Eye (tissue), 1 donor: ENCODE measurements at regions not wholly inside any gene's neighbourhood (a gene's known extent, or its start where the extent isn't known, plus 50 kb on each side); places are given as distances from the start of the nearest gene placed in this dataset.

Experiments used
- DNase-seq: peaks from one replicate; pipeline ENCODE4 v3.0.0-alpha.2; 2015

DNA sequence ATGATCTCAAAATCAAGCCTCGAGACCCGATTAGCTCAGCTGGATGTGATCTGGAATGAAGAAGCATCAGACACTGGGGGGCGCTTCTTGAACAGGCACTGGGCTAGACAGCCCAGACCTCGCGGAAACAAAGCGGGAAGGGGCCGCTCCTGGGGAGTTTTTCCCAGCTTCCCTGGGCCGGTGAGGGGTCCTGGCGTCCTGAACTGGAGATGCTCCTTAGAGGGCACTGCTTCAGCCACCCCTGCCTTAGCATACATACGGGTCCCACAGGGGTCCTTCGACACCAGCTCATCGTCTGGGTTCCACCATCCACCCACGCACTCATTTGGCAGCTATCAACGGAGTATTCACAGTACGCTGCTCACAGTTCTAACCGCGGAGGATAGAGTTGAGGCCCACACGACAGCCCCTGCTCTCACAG lies 146.7 kb downstream of the TSN start:
- no peak for DNase-seq

DNA sequence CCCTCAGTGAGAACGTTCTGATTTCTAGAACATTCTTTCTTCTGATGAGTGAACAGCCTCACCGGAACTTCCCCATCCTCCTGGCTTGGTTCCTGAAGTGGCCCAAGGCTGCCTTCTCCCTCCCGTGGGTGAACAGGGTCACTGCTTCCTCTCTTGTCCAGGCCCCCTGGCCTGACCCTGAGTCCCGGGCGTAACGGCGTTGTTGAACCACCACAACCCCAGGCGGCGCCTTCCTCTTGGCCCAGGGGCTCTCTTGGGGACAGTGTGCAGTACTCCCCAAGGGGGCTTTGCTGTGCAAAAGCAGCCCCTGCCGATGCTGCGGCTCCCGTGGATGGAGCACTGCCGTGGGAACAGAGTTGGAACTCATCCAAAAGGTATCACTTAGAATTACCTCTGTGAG lies 147.2 kb downstream of the TSN start:
- no peak for DNase-seq

DNA sequence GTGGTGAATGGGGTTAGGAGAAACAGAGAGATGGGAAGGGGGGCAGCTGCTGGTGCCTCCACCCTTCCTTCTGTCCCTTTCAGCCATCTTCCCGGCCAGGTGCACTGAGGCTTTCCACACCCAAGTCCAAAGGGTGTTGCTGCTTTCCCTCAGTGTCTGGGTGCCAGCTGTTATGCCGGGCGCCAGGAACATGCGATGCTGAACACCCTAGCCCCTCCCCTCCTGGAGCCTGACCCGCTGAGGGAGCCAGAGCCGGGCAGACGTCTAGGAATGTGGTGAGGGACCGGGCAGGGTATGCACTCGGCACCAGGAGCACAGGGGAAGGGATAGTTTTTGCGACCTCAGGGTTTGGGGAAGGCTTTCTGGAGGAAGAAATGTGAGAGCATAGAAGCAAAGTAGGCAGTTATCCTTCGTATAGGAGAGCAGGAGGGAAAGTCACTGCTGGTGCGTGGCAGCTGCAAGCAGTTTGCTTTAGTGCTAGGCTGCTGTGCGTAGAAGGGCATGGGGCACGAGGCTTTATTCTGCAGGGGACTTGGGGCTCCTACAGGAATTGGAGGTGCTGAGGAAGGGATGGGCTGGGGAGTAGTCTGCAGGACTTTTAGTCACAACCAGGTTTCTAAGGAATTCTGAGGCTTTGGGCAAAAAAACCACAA lies 147.7 kb downstream of the TSN start:
- DNase-seq = peak; percentile 54

DNA sequence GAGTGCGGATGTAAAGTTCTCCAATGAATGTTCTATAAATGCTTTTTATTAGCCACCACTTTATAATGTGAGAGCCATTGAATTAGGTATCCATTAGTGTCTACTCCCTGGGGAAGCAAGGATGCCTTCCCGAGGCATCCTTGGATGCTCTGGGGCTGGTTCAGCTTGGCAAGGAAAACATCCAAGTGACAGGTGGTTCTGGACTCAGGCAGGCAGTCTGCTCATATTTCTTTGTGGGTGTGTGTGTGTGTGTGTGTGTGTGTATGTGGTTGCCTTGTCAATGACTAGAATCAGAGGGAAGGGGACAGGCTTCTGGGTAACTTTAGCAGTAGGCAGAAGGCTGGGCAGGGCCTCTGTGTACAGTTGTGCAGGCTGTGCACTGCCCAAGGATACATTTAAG lies 149.2 kb downstream of the TSN start:
- no peak for DNase-seq

DNA sequence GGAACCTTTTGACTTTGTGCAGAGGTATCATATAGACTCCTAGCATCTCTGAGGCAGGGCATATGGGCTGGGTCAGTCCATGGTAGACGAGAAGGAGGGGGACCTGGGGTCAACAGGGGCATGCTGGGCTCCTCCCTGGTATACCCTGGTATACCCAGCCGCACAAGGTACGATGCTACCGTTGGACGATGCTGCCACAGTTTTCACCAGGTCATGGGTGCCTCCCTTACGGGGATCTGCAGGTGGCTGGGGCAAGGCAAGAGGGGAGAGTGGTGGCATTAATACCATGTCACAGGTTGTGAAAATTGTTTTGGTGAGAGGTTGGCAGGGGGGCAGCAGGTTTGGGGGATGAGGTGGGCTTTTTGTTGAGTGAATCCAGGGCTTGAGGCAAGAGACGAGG lies 149.8 kb downstream of the TSN start:
- no peak for DNase-seq

DNA sequence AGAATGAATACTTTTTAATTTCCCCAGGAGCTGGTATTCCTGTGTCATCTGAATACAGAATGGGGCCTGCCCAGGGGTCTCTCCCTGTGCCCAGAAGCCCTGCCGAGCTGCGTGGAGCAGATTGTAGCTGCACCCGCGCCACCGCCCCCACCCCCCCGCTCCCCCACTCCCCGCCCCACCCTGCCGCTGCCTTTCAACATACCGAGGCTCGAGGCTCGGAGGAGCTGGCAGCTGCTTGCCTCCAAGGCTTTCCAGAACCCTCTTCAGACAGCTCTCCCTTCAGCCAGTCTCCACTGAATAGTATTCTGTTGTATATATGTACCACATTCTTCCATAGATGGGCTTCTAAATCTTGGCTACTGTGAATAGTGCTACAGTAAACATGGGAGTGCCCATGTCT lies 150.7 kb downstream of the TSN start:
- DNase-seq = no peak

DNA sequence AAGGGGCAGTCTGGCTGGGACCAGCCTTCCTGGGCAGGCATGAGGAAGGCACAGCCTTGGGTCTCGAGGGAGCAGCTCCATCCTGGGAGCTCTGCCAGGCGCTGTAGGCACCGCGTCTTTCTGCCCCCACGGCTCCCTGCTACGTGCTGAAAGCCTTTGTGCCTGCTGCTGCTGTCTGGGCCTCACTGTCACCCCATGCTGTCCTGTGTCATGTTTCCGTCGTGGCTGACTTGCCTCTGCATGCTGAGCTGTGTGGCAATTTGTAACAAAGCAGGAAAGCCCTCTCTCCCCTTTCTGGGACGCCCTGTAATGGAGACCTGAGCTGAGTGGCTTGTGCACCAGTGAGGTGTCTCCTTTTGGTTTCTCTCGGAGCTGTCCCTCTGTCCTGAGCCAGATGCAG lies 152.5 kb downstream of the TSN start:
- DNase-seq = peak; percentile 66

DNA sequence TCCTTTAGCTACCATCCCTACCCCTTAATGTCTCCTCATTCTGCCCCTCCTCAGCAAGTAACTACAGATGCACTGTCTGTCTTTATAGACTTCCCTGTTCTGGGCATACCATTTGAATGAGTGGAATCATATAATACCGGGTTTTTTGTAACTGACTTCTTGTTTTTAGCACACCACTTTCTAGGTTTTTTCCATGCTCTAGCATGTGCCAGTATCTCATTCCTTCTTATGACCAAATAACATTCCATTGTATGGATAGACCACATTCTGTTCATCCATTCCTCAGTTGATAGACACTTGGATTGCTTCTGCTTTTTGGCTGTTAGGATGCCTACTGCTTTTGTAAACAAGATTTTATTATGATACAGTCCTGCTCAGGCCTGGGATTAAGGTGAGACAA lies 154.7 kb downstream of the TSN start:
- DNase-seq = no peak

DNA sequence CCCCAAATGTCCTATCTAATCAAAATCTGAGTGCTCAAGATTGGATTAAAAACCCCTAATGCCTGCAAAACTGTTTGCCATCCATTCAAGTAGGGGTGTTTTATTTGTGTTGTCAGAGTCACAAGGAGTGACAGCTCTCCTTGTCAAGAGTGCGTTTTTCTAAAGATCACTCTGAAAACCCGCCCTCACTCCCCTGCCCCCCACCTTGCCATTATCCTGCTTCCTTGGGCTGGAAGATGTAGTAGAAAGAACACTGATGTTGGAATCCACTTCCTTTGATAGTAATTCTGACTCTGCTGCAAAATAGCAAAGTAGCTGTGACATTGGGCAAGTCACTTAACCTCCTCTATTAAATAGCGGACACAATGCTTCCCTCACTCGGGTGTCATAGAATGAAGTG lies 155.6 kb downstream of the TSN start:
- DNase-seq = peak; percentile 25

DNA sequence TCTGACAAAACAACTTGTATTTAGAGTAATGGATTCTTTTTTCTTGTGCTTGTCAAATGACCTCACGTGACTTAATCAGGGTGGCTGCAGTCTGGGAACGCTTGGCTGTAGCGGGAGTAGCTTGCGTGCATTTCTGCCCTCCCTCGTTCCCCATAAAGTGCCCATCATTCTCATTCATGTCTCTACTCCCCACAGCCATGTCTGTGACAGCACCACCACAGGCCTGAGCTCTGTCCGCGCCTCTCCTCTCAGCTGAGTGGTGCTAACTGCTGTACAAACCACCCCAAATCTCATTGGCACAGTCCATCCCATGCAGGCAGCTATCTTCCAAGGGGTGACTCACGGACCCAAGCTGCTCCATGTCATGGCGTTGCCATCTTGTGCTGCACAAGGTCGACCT lies 161.7 kb downstream of the TSN start:
- DNase-seq = no peak

DNA sequence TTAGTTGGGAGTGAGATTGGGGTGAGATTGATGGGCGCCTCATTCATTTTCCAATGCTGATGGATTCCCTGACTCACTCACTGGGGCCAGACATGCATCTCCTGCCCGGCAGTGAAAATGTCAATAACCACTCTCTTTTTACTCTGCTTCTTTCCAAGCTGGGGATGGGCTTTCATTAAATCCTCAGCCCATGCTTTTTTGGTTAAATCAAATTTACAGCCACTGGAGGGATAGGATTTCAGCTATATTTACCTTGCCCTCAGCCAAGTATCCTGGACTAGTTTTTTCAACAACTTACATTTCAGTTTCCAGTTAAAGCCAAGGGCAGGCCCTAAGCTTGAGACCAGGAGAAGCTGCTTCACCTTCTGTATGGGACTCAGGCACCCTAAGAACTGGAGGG lies 162.8 kb downstream of the TSN start:
- no peak for DNase-seq

DNA sequence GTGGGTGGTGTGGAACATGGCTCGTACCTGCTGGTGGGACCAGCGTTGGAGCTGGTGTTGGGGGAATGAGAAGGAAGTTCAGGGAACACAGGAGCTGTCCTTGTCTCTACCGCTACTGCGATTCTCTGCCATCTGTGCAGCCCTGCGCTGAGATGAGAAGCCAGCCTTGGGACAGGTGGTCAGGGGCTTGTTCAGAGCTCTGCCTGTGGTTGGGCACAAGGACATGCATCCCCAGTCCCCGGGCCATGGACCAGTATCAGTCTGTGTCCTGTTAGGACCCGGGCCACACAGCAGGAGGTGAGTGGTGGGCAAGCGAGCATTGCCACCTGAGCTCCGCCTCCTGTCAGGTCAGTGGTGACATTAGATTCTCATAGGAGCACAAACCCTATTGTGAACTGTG lies 164.4 kb downstream of the TSN start:
- no peak for DNase-seq

DNA sequence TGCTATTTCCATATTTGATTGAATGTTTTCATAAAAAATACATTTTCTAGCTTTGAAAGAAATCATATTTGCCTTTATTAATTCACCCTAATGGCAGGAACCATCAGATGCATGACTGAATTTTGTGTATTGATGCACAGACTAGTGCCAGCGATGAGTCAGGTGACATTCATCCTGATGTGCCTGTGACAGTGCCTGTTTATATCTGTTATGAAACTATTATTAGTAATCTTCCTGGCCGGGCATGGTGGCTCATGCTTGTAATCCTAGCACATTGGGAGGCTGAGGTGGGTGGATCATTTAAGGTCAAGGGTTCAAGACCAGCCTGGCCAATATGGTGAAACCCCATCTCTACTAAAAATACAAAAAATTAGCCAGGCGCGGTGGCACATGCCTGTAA lies 170.0 kb downstream of the TSN start:
- no peak for DNase-seq

DNA sequence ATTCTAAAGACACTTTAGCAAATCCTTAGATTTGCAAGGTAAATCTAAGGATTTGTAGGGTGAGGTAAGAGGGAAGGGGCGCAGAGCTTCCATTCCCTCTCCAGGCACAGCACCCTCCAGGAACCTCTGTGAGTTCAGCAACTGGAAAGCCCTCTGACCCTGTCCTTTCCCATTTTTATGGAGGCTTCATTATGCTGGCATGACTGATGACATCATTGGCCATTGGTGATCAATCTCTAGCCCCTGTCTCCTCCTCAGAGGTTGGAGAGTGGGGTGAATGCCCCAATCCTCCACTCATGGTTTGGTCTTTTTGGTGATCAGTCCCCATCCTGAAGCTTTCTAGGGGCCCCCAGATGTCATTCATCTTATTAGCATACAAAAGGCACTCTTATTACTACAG lies 187.8 kb downstream of the TSN start:
- DNase-seq = no peak

DNA sequence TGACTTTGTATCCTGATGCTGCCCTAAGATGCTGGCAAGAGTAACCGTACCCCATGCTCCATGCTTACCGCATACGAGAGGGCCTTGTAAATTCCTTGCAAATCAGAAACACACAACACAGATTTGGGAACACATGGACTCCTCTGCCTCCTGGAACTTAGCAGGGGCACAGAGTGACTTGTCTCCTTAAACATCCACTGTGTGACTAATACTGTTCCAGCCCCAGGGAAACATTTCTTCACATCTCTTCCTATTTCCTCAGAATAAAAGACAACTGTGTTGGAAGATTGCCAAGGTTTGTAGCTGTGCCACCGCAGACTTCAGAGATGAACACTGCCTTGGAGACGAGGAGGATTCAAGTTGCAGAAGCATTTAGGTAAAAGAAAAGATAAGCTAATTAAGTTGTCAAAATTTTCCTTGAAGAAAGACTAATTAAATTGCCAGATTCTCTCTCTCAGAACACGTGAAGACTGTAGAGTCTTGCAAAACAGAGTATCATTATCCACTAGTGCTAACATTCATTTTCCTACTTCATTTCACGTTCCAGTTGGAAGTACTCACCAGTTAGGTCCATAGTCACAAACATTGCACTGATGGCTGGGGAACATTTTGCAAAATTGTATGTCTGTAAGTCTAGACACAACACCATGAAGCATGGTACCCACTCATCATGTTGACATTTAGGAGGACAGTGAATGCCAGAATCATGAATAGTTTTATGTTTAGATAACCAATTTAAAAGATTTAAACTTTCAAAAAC lies 188.8 kb downstream of the TSN start:
- DNase-seq = peak; percentile 60

DNA sequence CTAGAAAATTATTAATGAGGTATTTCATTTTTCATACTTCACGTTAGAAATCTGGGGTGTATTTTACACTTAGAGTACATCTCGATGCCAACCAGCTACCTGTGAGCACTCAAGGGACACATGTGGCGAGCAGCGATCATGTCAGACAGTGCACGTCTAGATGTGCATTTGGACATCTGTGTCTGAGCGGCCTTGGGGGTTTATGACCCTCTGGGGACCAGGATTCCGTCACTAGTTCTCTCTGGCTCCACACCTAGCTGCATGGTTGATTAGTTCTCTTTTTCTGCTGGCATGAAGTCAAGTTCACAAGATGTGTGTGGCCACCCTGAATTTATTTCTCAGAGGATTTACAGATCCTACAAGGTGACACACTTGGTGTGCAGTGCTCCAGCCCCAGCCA lies 192.2 kb downstream of the TSN start:
- DNase-seq = peak; percentile 28

DNA sequence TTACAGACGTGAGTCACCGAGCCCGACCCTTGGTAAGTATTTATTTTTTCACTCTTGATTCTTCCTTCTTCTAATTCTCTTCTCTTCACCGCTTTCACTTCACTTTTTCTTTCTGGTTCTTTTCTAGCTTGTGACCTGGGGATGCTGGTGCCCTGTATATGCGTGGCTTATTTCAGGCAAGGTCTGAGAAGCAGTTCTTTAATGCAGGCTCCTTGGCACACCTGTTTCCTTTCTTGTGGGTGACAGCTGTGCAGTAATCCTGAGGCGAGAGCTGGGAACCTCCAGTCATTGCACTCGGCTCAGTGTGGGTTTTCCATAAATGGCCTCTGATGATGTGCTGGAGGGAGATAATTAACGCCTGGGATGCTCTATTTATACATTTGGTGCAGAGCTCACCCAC lies 193.8 kb downstream of the TSN start:
- DNase-seq = no peak

DNA sequence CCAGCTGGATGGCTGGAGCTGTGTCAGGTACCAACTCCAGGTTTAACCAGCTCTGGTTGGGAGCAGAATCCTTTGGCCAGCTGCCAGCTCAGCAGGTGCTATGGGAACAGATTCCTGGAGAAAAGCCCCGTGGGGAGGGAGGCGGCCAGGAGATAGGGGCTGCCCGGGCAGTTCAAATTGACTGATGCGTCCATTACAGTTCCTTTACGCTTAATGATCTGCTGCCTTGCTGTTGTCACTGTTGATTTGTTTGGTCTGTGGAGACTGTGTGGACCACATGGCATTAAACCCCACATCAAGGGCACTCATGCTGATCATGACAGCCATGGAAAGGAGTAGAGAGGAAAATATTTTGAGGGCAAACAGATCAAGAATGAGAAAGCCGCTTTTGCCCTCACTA lies 200.0 kb downstream of the TSN start:
- no peak for DNase-seq

DNA sequence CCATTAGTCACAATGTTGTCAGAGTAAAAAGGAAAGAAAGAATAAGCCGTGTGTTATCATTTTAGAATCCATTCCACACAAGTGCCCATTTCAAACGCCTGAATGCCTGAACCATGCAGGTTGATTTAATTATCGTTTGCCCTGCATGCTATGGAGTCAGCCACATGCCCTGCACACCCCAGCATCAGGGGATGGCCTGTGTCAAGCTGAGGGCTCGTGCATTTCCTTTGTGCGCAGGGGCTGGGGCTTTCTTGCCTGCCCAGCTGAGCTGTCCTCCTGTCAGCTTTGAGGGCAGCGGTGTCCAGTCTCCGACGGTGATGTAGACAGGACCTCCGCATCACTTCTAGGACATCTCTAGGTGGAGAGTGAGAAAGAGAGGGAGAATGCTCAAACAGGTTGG lies 200.4 kb downstream of the TSN start:
- DNase-seq = no peak

DNA sequence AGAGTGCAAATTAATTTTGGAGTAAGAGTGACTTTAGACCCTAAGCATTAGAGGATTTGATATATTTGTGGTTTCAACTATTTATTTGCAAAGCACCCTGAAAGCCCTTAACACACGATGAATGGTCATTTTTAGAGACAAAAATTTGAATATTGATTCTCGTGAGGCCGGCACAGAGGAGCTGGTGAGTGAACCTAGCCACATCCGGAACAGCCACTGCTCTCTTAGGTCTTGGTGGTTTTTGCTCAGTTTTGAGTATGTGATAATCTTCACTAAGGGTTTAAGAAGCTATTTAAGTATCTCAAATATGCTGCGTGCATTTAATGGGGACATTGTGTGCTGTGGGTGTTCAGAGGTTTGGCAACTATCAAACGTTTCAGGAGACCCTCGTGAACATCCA lies 204.8 kb downstream of the TSN start:
- DNase-seq = no peak

DNA sequence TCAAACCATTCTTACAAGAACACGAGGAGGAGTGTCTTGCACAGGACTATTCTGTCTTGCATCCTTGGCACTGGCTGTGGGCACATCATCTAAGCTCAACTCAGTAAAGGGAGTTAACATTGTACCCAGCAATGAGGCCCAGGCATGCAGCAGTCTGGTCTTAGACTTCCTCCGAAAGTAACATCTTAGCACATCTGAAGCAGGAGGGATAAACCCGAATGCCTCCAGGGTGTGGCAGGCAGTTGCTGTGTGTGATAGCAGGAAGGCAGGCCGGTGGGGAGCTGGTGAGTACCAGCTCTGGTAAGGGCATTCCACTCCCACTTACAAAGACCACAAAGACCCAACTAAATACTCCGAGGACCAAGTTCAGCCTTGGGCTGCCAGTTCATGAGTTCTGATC lies 206.3 kb downstream of the TSN start:
- no peak for DNase-seq

DNA sequence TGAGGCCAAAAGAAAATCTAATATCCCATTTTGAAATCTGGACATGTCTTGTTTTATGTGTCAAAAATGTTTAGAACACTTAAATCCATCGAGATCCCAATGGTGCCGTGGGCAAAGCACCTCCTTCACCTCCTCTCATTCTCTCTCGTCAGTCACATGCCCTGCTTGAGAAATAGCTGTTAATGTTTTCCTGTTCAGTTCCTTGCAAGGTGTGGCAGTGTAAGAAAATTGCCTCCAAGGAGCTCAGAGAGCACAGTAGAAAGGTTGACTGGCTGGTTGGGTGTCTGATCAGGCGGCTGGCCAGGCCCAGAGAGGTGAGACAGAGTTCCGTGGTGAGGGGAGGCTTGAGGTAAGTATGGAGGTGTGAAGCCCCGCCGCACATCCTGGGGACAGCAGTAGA lies 210.2 kb downstream of the TSN start:
- no peak for DNase-seq

DNA sequence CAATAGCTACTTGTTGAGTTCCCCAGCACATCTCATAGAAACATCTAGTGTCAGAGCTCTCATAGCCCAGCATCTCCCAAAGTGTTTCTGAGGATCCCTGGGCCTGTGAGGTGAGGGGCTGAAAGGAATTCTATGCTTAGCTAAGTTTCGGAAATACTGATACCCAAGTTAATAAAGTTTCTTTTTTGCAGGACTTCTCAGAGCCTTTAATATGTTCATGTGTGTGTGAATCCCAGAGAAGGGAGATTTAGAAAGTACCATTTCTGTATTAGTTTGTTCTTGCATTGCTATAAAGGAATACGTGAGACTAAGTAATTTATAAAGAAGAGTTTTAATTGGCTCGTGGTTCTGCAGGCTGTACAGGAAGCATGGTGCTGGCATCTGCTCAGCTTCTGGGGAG lies 211.2 kb downstream of the TSN start:
- DNase-seq = no peak

DNA sequence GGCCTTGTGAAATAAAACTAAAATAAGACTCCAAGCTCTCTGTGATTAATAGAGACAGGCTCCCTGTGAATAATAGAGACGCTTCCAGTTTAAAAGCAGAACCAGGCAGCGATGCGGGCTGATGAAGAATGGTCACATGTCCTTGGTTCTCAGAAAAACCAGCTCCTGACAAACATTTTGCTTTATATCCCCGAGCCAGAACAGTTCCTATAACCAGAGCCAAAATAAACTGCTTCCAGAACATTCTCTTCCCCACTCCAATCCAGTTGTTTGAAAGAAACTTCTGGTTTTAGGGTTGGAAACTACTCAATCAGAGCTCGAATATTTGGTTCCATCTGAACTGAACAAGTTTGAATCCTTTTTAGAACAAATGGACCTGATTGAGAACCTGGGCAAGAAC lies 213.7 kb downstream of the TSN start:
- DNase-seq = peak; percentile 40
